RCC 7860 (cell line): ENCODE measurements at regions not wholly inside any gene's neighbourhood (a gene's known extent, or its start where the extent isn't known, plus 50 kb on each side); places are given as distances from the start of the nearest gene placed in this dataset.
"Not testable (repeated sequence)": the region's sequence is repeated elsewhere in the genome, so short reads cannot be mapped to it uniquely, and the experiment has no call there.

Source experiments
- DNase-seq: peaks from one replicate; pipeline ENCODE4 v3.0.0-alpha.2; 2015; ENCODE audit warnings: low spot score
- FAIRE-seq: peaks from 2 replicates; lab custom pipeline; 2012; peaks lifted over from hg19 to GRCh38; lab: Jason Lieb, UNC

DNA sequence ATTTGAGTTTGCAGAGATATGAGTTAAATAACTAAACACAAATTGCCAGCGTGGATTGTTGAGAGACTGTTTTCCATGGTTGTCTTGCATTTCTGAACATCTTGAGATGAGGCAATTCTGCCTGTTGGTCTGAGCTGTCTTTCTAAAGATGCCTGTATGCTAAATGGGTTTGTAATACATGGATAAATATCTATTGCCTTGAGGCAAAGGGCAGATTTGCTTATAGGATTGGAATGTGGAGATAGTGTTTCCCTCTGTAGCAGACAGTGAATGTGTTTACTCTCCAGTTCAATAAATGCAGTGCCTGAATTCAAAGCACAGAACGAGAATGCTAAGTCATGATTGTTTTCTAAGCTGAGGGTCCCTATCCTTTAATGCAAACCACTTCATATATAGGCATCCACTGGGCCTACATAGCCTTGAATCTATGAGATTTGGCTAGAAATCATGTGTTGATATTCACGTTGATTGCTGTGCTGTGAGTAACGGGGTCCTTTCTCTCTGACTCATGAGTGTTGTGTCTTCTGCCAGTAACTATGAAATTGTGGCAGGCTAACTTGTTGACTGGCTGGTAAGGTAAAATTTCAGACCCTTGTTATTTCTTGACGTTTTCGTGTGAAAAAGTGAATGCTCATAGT lies 2554.8 kb downstream of the PCDH9 start:
- FAIRE-seq (no peak), DNase-seq (no peak)

DNA sequence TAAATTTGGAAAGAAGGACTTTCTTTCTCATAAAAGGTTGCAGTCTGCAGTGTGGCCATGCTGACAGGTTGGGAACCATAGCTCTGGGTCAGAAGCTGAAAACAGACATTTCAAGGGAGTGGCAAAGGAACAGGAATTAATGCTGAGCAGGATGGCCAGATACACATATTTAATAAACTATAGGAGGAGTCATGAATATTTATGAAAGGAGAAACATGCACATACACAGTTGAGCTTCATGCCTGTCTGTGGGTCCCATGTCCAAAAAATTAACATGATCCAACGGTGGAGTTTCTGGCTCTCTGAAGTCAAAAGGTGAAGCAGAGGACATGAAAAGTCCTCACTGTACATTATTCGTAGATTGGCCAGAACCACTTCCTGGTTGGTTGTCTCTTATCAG lies 2556.0 kb downstream of the PCDH9 start:
- DNase-seq (no peak), FAIRE-seq (no peak)

DNA sequence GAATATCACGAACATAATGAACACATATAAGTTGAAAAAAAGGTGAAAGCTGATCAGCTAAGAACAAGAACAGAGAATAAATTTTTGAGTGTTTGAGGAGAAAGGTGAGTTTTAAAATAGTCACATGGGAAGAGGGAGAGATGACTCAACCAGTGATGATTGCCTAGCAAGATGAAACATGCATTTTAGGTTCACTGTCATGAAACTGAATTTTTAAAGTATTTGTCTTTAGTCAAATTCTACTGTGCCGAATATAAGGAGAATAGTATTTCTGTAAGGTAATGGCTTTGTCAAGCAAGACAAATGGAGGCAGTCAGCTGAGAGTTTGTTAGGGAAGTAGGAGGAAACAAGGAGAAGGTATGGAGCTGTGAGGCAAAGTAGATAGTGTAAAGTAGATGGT lies 2557.4 kb downstream of the PCDH9 start:
- DNase-seq (no peak), FAIRE-seq (no peak)

GRCh38 chr13:64662887-64663593 lies 2567.1 kb downstream of the PCDH9 start:
- FAIRE-seq (no peak), DNase-seq (no peak)

DNA sequence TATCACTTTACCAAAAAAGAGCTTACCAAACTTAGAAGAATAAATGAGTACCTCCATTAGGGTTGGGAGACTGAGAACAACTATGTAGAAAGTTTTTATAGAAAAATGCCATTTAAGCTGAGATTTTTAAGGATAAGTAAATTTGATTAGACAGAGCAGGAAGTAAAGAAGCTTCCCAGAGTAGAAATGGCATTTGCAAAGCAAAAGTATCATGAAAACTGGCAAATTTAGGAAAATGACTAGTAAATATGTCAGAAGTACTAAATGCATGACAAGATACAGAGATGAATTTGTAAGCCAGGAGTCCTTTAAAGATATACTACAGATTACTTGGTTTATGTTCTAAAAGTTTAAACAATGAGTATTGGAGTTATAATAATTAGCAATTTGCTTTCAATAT lies 2581.8 kb downstream of the PCDH9 start:
- DNase-seq (no peak), FAIRE-seq (no peak)

- no peak for FAIRE-seq
- DNase-seq = no peak
These were observed 2587.1 kb downstream of the PCDH9 start for GRCh38 chr13:64643066-64643465.

- no peak for FAIRE-seq
- DNase-seq = no peak
These were observed 2590.1 kb downstream of the PCDH9 start for GRCh38 chr13:64640002-64640401.

DNA sequence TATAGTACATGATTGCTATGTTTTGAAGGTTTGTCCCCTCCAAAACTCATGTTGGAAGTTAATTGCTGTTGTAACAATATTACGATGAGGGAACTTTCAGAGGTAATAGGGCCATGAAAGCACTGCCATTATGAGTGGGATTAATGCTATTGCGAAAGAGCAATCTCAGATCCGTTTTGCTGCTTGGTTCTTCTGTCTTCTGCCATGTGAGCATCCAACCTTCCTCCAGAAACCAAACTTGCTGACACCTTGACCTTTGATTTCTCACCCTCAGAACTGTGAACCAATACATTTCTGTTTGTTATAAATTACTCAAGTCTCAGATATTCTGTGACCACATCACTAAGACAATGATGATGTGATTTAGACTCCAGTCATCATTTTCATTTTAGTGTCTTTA lies 2590.9 kb downstream of the PCDH9 start:
- FAIRE-seq (no peak), DNase-seq (no peak)

GRCh38 chr13:64633948-64634347 lies 2596.2 kb downstream of the PCDH9 start:
- DNase-seq = no peak
- no peak for FAIRE-seq

- DNase-seq (no peak), FAIRE-seq (no peak)
These were observed 2602.5 kb downstream of the PCDH9 start for GRCh38 chr13:64627654-64628053.

DNA sequence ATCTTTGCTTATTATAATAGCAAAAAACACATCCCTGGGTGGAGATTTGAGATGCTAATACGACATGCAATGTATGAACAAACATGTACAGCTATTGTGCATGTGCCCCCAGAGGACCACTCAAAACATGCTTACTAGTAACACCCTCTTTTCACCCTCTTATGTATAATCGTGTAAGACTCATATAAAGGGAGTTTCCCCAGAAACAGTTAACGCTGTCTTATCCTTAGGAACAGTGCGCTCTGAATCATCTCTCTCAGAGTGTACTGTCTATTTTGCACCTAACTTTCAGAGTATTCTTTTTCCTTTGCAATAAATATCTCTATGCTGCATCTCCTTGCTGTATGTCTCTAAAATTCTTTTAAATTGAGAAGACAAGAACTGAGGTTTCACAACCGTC lies 2604.0 kb downstream of the PCDH9 start:
- DNase-seq (no peak), FAIRE-seq (no peak)

GRCh38 chr13:64617231-64617630 lies 2612.9 kb downstream of the PCDH9 start:
- DNase-seq (no peak), FAIRE-seq (no peak)

- peak; percentile 50 for FAIRE-seq
- no peak for DNase-seq
These were observed 2638.2 kb downstream of the PCDH9 start for GRCh38 chr13:64591971-64592370.

GRCh38 chr13:64579331-64579730 lies 2650.8 kb downstream of the PCDH9 start:
- FAIRE-seq = no peak
- DNase-seq = no peak

DNA sequence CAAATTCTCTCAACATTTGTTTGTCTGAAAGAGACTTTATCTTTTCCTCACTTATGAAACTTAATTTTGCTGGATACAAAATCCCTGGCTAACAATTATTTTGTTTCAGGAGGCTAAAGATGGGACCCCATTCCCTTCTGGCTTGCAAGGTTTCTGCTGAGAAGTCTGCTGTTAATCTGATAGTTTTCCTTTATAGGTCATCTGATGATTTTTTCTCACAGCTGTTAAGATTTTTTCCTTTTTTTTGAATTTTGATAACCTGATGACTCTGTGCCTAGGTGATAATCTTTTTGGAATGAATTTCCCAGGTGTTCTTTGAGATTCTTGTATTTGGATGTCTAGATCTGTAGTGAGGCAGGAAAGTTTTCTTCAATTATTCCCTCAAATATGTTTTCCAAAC lies 2661.4 kb downstream of the PCDH9 start:
- no peak for FAIRE-seq
- no peak for DNase-seq

GRCh38 chr13:64558031-64558430 lies 2672.1 kb downstream of the PCDH9 start:
- FAIRE-seq, DNase-seq: not testable (repeated sequence)

- FAIRE-seq (no peak), DNase-seq (no peak)
These were observed 2673.8 kb downstream of the PCDH9 start for GRCh38 chr13:64556376-64556775.

GRCh38 chr13:64553411-64554129 lies 2676.6 kb downstream of the PCDH9 start:
- FAIRE-seq = no peak

DNA sequence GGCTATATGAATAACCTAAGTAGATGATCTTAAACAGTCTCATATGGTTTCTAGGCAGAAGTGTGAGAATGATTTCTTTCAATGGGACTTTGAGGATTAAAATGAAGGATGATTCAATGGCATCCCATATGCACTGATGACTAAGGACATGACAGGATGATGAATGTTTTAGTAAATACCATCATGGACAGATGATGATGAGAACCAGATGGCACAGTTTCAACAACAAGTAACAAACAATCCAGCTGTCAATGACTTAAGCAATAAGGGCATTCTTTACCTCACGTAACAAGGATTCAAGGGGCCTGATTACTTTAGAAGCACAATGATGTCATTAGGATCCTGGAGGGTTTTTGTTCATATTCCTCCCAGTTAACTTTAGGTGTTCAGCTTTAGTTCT lies 2678.4 kb downstream of the PCDH9 start:
- FAIRE-seq (no peak), DNase-seq (peak; percentile 18)

More at GRCh38 chr13:64553411-64554129, 2676.6 kb downstream of the PCDH9 start:
- no peak for DNase-seq

DNA sequence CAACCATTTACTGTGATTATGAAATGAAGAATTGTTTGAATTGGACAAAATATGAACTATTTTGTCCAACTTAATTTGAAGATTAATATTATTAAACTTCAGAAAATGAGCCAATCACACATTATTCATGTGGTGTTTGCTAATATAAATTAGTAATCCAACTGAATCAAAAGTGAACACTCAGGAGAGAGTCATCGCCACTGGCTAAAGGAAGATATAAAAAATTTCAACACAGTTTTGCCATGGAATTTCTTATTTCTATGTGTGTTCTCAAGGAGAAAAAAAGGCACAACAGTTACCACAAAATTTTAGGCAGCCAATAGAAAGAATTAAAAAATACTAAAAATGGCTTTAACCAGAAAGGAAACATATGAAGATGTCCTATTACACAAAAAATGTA lies 2683.8 kb downstream of the PCDH9 start:
- FAIRE-seq (no peak), DNase-seq (no peak)

GRCh38 chr13:64540976-64541375 lies 2689.2 kb downstream of the PCDH9 start:
- no peak for FAIRE-seq
- DNase-seq = no peak

DNA sequence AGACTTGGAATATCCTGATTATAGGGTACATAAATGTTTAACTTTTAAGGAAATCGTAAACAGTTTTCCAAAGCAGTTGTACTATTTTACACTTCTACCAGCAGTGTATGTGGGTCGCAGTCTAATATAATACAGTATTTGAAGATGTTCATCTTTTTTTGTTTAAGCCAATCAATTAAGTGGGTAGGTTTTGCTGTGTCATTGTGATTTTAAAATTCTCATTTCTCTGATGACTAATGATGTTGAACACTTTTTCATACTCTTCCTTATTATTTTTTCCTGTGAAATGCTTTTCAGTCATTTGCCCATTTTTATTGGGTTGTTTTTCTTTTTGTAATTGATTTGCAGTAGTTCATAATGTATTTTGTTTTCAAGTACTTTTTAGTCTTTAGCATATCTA lies 2689.7 kb downstream of the PCDH9 start:
- DNase-seq (no peak), FAIRE-seq (no peak)
